Bronchial epithelial cell (primary cell): ENCODE measurements at regions not wholly inside any gene's neighbourhood (a gene's known extent, or its start where the extent isn't known, plus 50 kb on each side); places are given as distances from the start of the nearest gene placed in this dataset.
"Not testable (repeated sequence)": the region's sequence is repeated elsewhere in the genome, so short reads cannot be mapped to it uniquely, and the experiment has no call there.

Experiments
- DNase-seq: peaks from one replicate; pipeline ENCODE4 v3.0.0-alpha.2; 2010; ENCODE audit warnings: low read depth
- FAIRE-seq: peaks from 2 replicates; lab custom pipeline; 2011; peaks lifted over from hg19 to GRCh38; lab: Jason Lieb, UNC
- H3K27me3 ChIP-seq: 2 replicates; pipeline ENCODE4 v1.5.1; 2011; ENCODE audit warnings: low read length; ENCODE audit not compliant: control insufficient read depth, insufficient read depth
- H3K36me3 ChIP-seq: 2 replicates; pipeline ENCODE4 v1.5.1; 2011; ENCODE audit warnings: low read length; ENCODE audit not compliant: control insufficient read depth, insufficient read depth
- H3K4me3 ChIP-seq: 2 replicates; pipeline ENCODE4 v1.5.1; 2011; ENCODE audit warnings: mild to moderate bottlenecking, low read depth, low read length, control low read depth
- CTCF ChIP-seq: IDR thresholded peaks from 2 replicates; pipeline ENCODE4 v1.5.1; 2011; ENCODE audit warnings: mild to moderate bottlenecking, moderate library complexity, low read length, control low read depth, inconsistent platforms; ENCODE audit not compliant: insufficient read depth, severe bottlenecking

GRCh38 chr1:30159015-30159414, 564.4 kb downstream of the MATN1 start:
- DNase-seq, result no peak
- no peak overlapping the region for H3K4me3 ChIP-seq
- TF ChIP-seq CTCF, result no peak
- no peaks in the 10 kb centered on the region for H3K36me3 ChIP-seq
- no peaks in the 10 kb centered on the region for H3K27me3 ChIP-seq
- FAIRE-seq, result no peak

GRCh38 chr1:30155698-30156097, 567.7 kb downstream of the MATN1 start:
- H3K36me3 ChIP-seq, H3K4me3 ChIP-seq, DNase-seq, H3K27me3 ChIP-seq, FAIRE-seq: not testable (repeated sequence)

DNA sequence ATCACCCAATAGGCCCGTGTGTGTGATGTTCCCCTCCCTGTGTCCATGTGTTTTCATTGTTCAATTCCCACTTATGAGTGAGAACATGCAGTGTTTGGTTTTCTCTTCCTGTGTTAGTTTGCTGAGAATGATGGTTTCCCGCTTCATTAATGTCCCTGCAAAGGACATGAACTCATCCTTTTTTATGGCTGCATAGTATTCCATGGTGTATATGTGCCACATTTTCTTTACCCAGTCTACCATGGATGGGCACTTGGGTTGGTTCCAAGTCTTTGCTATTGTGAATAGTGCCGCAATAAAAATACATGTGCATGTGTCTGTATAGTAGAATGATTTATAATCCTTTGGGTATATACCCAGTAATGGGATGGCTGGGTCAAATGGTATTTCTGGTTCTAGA, 568.1 kb downstream of the MATN1 start:
- H3K27me3 ChIP-seq, H3K36me3 ChIP-seq, H3K4me3 ChIP-seq, DNase-seq, FAIRE-seq: not testable (repeated sequence)

DNA sequence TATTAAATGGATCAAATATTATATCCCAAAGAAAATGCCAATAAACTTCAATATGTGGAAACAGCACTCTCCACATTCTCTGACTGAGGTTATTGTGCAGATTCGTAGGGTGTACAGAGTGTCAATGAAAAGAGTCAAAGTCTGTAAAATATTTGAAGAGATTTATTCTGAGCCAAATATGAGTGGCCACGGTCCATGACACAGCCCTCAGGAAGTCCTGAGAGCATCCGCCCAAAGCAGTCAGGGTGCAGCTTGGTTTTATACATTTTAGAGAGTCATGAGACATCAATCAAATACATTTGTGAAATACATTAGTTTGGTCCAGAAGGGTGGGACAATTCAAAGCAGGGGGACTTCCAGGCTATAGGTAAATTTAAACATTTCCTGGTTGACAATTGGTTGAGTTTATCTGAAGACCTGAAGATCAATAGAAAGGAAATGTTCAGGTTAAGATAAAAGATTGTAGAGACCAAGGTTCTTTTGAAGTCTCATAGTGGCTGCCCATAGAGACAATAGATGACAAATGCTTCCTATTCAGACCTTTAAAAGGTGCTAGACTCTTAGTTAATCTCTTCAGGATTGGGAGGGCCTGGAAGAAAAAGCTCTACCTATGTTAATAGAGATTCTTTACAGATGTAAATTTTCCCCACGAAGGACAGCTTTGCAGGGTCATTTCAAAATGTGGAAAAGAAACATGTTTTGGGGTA, 569.5 kb downstream of the MATN1 start:
- Histone ChIP-seq H3K4me3 (no peak overlapping the region), H3K36me3 (no peaks in the 10 kb centered on the region), H3K27me3 (no peaks in the 10 kb centered on the region)
- TF ChIP-seq CTCF, result no peak
- FAIRE-seq (no peak), DNase-seq (no peak)

GRCh38 chr1:30151826-30152225, 571.6 kb downstream of the MATN1 start:
- Histone ChIP-seq H3K27me3 (no peaks in the 10 kb centered on the region), H3K36me3 (no peaks in the 10 kb centered on the region), H3K4me3 (no peak overlapping the region)
- no peak for FAIRE-seq
- no peak for DNase-seq
- TF ChIP-seq CTCF, result no peak

DNA sequence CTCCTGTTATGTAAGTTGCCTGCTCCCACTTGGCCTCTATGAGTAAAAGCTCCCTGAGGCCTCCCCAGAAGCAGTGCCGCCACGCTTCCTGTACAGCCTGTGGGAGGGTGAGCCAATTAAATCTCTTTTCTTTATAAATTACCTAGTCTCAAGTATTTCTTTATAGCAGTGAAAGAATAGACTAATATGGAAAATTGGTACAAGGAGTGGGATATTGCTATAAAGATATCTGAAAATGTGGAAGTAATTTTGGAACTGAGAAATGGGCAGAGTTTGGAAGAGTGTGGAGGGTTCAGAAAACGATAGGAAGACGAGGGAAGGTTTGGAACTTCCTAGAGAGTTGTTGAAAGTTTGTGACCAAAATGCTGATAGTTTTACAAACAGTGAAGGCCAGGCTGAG, 572.3 kb downstream of the MATN1 start:
- no peak for TF ChIP-seq CTCF
- Histone ChIP-seq H3K27me3 (no peaks in the 10 kb centered on the region), H3K4me3 (no peak overlapping the region), H3K36me3 (no peaks in the 10 kb centered on the region)
- FAIRE-seq, result no peak
- no peak for DNase-seq

DNA sequence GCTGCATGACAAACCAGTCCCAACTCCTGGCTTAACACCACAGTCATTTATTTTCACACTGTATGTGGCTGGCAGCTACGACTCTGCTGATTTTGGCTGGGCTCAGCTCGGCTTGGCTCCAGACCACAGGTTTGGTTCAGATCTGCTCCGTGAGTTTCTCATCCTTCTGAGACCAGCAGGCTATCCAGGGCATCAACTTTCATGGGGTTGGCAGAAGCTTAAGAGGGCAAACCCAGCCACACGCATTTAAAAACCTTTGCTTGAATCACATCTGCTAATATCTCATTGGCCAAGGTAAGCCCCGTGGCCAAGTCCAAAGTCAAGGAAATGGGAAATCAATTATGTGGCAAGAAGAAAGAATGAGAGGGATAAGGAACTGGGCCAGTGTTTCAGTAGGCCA, 574.2 kb downstream of the MATN1 start:
- DNase-seq (no peak), FAIRE-seq (peak; percentile 60)
- Histone ChIP-seq H3K36me3 (no peaks in the 10 kb centered on the region), H3K4me3 (no peak overlapping the region), H3K27me3 (no peaks in the 10 kb centered on the region)
- TF ChIP-seq CTCF, result no peak
